ENCODE measurements at regions not wholly inside any gene's neighbourhood (a gene's known extent, or its start where the extent isn't known, plus 50 kb on each side); places are given as distances from the start of the nearest gene placed in this dataset.

- in situ Hi-C loops (cut with MboI; ENCODE audit: low pct_ligation_motif_present in 1 of 4, low pct_unique_long_range_greater_than_20kb in 1 of 4, low sequenced_read_pairs in 3 of 4), result loop anchor here in 1 of 4 donors (25.0 kb wide), 1 partner anchor 112 kb away; no protein-coding TSS in a partner anchor
- Histone ChIP-seq H3K4me1 (no peaks in the 10 kb centered on the region), H3K36me3 (no peaks in the 10 kb centered on the region), H3K27me3 (no peaks in the 10 kb centered on the region), H3K27ac (no peak overlapping the region), H3K9me3 (no peaks in the 10 kb centered on the region), H3K4me3 (no peak overlapping the region)
- TF ChIP-seq POLR2AphosphoS5 (IDR thresholded peaks at IDR 0.05) (no peak), EP300 (IDR thresholded peaks at IDR 0.05; ENCODE audit: low read depth) (no peak), POLR2A (IDR thresholded peaks at IDR 0.05) (no peak)
- TF ChIP-seq, protein P1, sequence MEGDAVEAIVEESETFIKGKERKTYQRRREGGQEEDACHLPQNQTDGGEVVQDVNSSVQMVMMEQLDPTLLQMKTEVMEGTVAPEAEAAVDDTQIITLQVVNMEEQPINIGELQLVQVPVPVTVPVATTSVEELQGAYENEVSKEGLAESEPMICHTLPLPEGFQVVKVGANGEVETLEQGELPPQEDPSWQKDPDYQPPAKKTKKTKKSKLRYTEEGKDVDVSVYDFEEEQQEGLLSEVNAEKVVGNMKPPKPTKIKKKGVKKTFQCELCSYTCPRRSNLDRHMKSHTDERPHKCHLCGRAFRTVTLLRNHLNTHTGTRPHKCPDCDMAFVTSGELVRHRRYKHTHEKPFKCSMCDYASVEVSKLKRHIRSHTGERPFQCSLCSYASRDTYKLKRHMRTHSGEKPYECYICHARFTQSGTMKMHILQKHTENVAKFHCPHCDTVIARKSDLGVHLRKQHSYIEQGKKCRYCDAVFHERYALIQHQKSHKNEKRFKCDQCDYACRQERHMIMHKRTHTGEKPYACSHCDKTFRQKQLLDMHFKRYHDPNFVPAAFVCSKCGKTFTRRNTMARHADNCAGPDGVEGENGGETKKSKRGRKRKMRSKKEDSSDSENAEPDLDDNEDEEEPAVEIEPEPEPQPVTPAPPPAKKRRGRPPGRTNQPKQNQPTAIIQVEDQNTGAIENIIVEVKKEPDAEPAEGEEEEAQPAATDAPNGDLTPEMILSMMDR (IDR thresholded peaks at IDR 0.05), result no peak
- intact Hi-C loops (cut with DNase I; ENCODE audit: low total_unique reads), result no loop called here
- 79 to 100% methylated on average over 4 to 8 of the region's 8 CpGs for WGBS, 2 donors (ENCODE audit: low coverage in 1 of 2)
- no peak for DNase-seq
Measured at GRCh38 chr15:85925649-85926237, 131.0 kb upstream of the KLHL25 start.

GRCh38 chr15:85926834-85927233 lies 132.1 kb upstream of the KLHL25 start:
- intact Hi-C loops (cut with DNase I; ENCODE audit: low total_unique reads), result no loop called here
- no peaks in the 10 kb centered on the region for H3K27me3 ChIP-seq
- no peaks in the 10 kb centered on the region for H3K9me3 ChIP-seq
- WGBS, 2 donors (ENCODE audit: low coverage in 1 of 2), result 61% methylated on average over 1 of the region's 1 CpG; no CpG with 5 or more reads in 1 of the 2 donors
- no peak overlapping the region for H3K27ac ChIP-seq
- H3K36me3 ChIP-seq, result no peaks in the 10 kb centered on the region
- H3K4me1 ChIP-seq, result no peaks in the 10 kb centered on the region
- in situ Hi-C loops (cut with MboI; ENCODE audit: low pct_ligation_motif_present in 1 of 4, low pct_unique_long_range_greater_than_20kb in 1 of 4, low sequenced_read_pairs in 3 of 4), result loop anchor here in 1 of 4 donors (25.0 kb wide), 1 partner anchor 110 kb away; no protein-coding TSS in a partner anchor
- DNase-seq, result no peak
- H3K4me3 ChIP-seq, result no peak overlapping the region
- no peak for TF ChIP-seq POLR2AphosphoS5 (IDR thresholded peaks at IDR 0.05)
- TF ChIP-seq, protein P1 (IDR thresholded peaks at IDR 0.05), result no peak

GRCh38 chr15:85927931-85928537 lies 133.3 kb upstream of the KLHL25 start:
- no peak for DNase-seq
- in situ Hi-C loops (cut with MboI; ENCODE audit: low pct_ligation_motif_present in 1 of 4, low pct_unique_long_range_greater_than_20kb in 1 of 4, low sequenced_read_pairs in 3 of 4), result loop anchor here in 1 of 4 donors (25.0 kb wide), 1 partner anchor 109 kb away; no protein-coding TSS in a partner anchor
- H3K27me3 ChIP-seq, result no peaks in the 10 kb centered on the region
- no peak overlapping the region for H3K27ac ChIP-seq
- no peaks in the 10 kb centered on the region for H3K36me3 ChIP-seq
- no peak overlapping the region for H3K4me3 ChIP-seq
- WGBS, 2 donors (ENCODE audit: low coverage in 1 of 2), result 20 to 31% methylated on average over 1 to 2 of the region's 2 CpGs
- intact Hi-C loops (cut with DNase I; ENCODE audit: low total_unique reads), result no loop called here
- no peaks in the 10 kb centered on the region for H3K9me3 ChIP-seq
- TF ChIP-seq EP300 (IDR thresholded peaks at IDR 0.05; ENCODE audit: low read depth), result no peak
- no peak for TF ChIP-seq POLR2AphosphoS5 (IDR thresholded peaks at IDR 0.05)
- no peak for TF ChIP-seq POLR2A (IDR thresholded peaks at IDR 0.05)
- TF ChIP-seq, protein P1 (IDR thresholded peaks at IDR 0.05), result no peak
- H3K4me1 ChIP-seq, result no peaks in the 10 kb centered on the region

- Histone ChIP-seq H3K27ac (no peak overlapping the region), H3K4me3 (no peak overlapping the region), H3K27me3 (no peaks in the 10 kb centered on the region), H3K36me3 (no peaks in the 10 kb centered on the region), H3K4me1 (no peaks in the 10 kb centered on the region), H3K9me3 (no peaks in the 10 kb centered on the region)
- intact Hi-C loops (cut with DNase I; ENCODE audit: low total_unique reads) (no loop called here), in situ Hi-C loops (cut with MboI; ENCODE audit: low pct_ligation_motif_present in 1 of 4, low pct_unique_long_range_greater_than_20kb in 1 of 4, low sequenced_read_pairs in 3 of 4) (loop anchor here in 1 of 4 donors (25.0 kb wide), 1 partner anchor 108 kb away; no protein-coding TSS in a partner anchor)
- DNase-seq, result no peak
- TF ChIP-seq, protein P1 (IDR thresholded peaks at IDR 0.05), result no peak
- TF ChIP-seq POLR2AphosphoS5 (IDR thresholded peaks at IDR 0.05) (no peak), POLR2A (IDR thresholded peaks at IDR 0.05) (no peak), EP300 (IDR thresholded peaks at IDR 0.05; ENCODE audit: low read depth) (no peak)
- 94 to 100% methylated on average over 1 of the region's 1 CpG for WGBS, 2 donors (ENCODE audit: low coverage in 1 of 2)
Measured at GRCh38 chr15:85929786-85930185, 135.1 kb upstream of the KLHL25 start.
